ENCODE measurements at regions not wholly inside any gene's neighbourhood (a gene's known extent, or its start where the extent isn't known, plus 50 kb on each side); places are given as distances from the start of the nearest gene placed in this dataset.

- no peak for DNase-seq (ENCODE audit: low read depth)
- TF ChIP-seq, protein P1, sequence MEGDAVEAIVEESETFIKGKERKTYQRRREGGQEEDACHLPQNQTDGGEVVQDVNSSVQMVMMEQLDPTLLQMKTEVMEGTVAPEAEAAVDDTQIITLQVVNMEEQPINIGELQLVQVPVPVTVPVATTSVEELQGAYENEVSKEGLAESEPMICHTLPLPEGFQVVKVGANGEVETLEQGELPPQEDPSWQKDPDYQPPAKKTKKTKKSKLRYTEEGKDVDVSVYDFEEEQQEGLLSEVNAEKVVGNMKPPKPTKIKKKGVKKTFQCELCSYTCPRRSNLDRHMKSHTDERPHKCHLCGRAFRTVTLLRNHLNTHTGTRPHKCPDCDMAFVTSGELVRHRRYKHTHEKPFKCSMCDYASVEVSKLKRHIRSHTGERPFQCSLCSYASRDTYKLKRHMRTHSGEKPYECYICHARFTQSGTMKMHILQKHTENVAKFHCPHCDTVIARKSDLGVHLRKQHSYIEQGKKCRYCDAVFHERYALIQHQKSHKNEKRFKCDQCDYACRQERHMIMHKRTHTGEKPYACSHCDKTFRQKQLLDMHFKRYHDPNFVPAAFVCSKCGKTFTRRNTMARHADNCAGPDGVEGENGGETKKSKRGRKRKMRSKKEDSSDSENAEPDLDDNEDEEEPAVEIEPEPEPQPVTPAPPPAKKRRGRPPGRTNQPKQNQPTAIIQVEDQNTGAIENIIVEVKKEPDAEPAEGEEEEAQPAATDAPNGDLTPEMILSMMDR (IDR thresholded peaks at IDR 0.05; ENCODE audit: control insufficient read depth, insufficient read depth, low read depth, low read length, missing control alignments) = no peak
- H3K4me3 ChIP-seq (ENCODE audit: control insufficient read depth, low read depth, low read length) = no peak overlapping the region
Observed at GRCh38 chr3:171548917-171549316, 88.7 kb upstream of the TNIK start.

- TF ChIP-seq, protein P1 (IDR thresholded peaks at IDR 0.05; ENCODE audit: control insufficient read depth, insufficient read depth, low read depth, low read length, missing control alignments) = no peak
- no peak overlapping the region for H3K4me3 ChIP-seq (ENCODE audit: control insufficient read depth, low read depth, low read length)
- no peak for DNase-seq (ENCODE audit: low read depth)
Observed at GRCh38 chr3:171543759-171544300, 83.6 kb upstream of the TNIK start.

- TF ChIP-seq, protein P1 (IDR thresholded peaks at IDR 0.05; ENCODE audit: control insufficient read depth, insufficient read depth, low read depth, low read length, missing control alignments) = no peak
- DNase-seq (ENCODE audit: low read depth) = no peak
- no peak overlapping the region for H3K4me3 ChIP-seq (ENCODE audit: control insufficient read depth, low read depth, low read length)
Observed at GRCh38 chr3:171542976-171543375, 82.8 kb upstream of the TNIK start.

DNA sequence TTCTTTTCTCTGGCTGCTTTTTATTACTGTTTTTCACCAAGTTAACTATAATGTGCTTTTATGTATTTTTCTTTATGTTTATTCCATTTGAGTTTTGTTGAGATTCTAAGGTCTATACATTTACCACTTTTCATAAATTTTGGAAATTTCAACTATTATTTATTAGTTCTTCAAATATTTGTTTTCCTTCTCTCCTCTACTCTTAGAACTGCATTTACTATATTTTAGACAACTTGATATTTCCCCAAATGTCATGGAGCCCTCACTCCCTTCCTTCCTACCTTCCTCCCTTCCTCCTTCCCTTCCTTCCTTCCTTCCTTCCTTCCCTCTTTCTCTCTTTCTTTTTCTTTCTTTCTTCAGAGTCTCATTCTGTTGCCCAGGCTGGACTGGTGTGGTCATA, 81.4 kb upstream of the TNIK start:
- no peak for DNase-seq (ENCODE audit: low read depth)
- TF ChIP-seq, protein P1 (IDR thresholded peaks at IDR 0.05; ENCODE audit: control insufficient read depth, insufficient read depth, low read depth, low read length, missing control alignments) = no peak
- H3K4me3 ChIP-seq (ENCODE audit: control insufficient read depth, low read depth, low read length) = no peak overlapping the region

DNA sequence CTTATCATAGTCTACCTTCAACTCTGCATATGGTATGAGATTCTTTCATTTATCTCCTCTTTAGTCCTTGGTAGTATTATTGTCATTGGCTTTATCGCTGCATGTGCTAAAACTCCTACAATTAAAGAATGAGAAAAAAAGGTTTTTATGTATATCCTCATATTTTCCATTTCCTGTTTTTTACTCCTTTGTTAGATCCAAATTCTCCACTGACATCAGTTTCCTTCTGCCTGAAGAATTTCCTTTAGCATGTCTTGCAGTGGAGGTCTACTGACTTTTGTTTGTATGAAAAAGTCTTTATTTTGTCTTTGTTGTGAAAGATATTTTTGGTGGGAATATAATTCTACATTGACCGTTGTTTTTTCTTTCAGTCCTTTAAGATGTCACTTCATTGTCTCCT, 81.0 kb upstream of the TNIK start:
- H3K4me3 ChIP-seq (ENCODE audit: control insufficient read depth, low read depth, low read length) = no peak overlapping the region
- TF ChIP-seq, protein P1 (IDR thresholded peaks at IDR 0.05; ENCODE audit: control insufficient read depth, insufficient read depth, low read depth, low read length, missing control alignments) = no peak
- no peak for DNase-seq (ENCODE audit: low read depth)

DNA sequence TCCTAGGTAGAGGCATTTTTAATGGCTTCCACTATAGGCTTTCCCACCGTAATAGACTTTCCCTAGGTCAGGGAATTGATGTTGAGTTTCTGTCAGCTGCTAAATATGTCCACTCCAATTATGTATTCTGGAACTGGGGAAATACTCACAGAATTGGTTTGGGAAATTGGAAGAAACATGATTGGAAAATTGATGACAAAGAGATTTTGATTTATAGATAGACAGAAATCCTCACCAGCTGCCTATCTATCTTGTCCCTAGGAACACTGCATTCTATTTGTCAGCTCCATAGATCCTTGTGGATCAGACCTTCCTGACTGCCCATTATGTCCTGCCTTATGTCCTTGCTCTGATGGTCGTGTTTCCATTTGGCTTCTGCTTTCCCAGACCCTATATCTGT, 75.6 kb upstream of the TNIK start:
- no peak overlapping the region for H3K4me3 ChIP-seq (ENCODE audit: control insufficient read depth, low read depth, low read length)
- DNase-seq (ENCODE audit: low read depth) = no peak
- TF ChIP-seq, protein P1 (IDR thresholded peaks at IDR 0.05; ENCODE audit: control insufficient read depth, insufficient read depth, low read depth, low read length, missing control alignments) = no peak

GRCh38 chr3:171535133-171535532, 74.9 kb upstream of the TNIK start:
- TF ChIP-seq, protein P1 (IDR thresholded peaks at IDR 0.05; ENCODE audit: control insufficient read depth, insufficient read depth, low read depth, low read length, missing control alignments) = no peak
- no peak overlapping the region for H3K4me3 ChIP-seq (ENCODE audit: control insufficient read depth, low read depth, low read length)

More at GRCh38 chr3:171535133-171535532, 74.9 kb upstream of the TNIK start:
- DNase-seq (ENCODE audit: low read depth) = no peak
